ENCODE measurements at regions not wholly inside any gene's neighbourhood (a gene's known extent, or its start where the extent isn't known, plus 50 kb on each side); places are given as distances from the start of the nearest gene placed in this dataset.
"Not testable (repeated sequence)": the region's sequence is repeated elsewhere in the genome, so short reads cannot be mapped to it uniquely, and the experiment has no call there.

DNA sequence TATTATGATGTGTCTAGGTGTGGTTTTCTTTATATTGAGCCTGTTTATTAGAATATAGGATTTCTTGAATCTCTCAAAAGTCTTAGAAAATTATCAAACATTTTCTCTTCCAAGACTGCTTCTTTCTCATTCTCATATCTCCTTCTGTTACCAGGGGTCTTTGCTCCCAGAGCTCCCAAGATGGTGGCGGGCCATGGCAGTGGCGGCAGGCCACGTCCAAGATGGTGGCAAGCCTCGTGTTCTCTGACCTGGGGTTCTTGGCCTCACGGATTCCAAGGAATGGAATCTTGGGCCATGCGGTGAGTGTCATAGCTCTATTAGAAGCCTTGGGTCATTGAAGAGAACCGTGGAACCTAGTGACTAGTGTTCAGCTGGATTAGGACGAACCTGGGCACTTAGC, 248.9 kb downstream of the SMARCA2 start:
- no peak for DNase-seq (ENCODE audit: low read depth)
- H3K4me3 ChIP-seq (replicated peaks; ENCODE audit: low read depth, low read length): no peak overlapping the region
- TF ChIP-seq, protein P1, sequence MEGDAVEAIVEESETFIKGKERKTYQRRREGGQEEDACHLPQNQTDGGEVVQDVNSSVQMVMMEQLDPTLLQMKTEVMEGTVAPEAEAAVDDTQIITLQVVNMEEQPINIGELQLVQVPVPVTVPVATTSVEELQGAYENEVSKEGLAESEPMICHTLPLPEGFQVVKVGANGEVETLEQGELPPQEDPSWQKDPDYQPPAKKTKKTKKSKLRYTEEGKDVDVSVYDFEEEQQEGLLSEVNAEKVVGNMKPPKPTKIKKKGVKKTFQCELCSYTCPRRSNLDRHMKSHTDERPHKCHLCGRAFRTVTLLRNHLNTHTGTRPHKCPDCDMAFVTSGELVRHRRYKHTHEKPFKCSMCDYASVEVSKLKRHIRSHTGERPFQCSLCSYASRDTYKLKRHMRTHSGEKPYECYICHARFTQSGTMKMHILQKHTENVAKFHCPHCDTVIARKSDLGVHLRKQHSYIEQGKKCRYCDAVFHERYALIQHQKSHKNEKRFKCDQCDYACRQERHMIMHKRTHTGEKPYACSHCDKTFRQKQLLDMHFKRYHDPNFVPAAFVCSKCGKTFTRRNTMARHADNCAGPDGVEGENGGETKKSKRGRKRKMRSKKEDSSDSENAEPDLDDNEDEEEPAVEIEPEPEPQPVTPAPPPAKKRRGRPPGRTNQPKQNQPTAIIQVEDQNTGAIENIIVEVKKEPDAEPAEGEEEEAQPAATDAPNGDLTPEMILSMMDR (IDR thresholded peaks at IDR 0.05; ENCODE audit: low read length, missing control alignments): no peak

DNA sequence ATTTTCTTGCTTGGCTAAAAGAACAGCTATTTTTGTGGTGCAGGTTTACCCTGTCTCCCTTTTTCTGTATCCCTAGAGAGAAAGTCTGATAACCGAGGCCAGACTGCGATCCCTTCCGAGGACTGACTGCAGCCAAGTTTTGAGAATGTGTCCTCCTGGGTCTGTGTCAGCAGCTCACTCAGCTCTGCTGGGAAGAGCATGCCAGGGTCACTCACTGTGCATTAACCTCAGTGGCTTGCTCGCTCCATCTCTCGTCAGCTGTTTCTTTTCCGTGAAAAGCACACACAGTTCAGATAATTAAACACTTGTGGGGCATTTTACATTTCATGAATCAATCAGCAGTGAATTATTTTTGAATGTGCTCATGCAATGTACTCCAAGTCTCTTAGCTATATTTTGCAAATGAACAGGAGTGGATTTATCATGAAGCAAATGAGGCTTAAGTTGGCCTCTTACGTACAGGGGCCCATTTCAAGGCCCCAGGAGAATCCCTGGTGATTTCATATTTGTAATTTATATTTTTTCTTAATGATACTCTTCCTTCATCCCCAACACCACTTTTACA, 252.1 kb downstream of the SMARCA2 start:
- H3K4me3 ChIP-seq (replicated peaks; ENCODE audit: low read depth, low read length): no peak overlapping the region
- TF ChIP-seq, protein P1 (IDR thresholded peaks at IDR 0.05; ENCODE audit: low read length, missing control alignments): no peak
- DNase-seq (ENCODE audit: low read depth): no peak

DNA sequence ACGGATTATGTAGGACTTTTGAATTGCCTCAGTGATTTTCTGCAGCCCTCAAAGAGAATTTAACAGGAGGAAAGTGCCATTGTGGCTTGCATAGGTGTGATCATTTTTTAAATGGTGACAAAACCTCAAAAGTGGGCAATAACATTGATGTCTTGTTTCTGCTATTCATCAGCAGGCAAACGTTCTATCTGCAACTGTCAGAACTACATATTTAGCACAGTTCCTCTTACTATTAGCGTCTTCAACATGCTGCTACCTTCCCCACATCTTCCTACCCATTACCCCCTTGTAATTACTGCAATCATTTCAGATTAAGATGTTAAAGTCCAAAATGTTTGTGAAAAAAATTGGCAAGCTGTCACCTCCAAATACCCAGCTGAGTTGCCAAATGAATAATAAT, 254.6 kb downstream of the SMARCA2 start:
- TF ChIP-seq, protein P1 (IDR thresholded peaks at IDR 0.05; ENCODE audit: low read length, missing control alignments): no peak
- no peak overlapping the region for H3K4me3 ChIP-seq (replicated peaks; ENCODE audit: low read depth, low read length)
- DNase-seq (ENCODE audit: low read depth): no peak

DNA sequence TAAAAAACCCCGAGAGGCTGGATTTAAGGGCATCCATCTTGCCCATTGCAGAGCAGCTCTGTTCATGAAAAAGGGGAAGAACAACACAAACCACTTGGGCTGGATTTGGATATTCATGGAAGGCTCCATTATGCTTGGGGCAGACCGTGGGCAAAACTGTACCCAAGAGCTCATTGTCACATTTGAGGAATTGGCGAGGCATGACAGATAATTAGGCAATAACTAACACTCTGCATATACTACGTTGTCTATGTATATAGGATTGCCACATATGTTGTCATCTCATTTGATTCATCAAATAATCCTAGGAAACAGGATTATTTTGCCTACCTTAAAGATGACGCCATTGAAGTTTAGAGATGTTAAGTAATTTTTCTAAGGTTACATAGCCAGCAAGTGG, 255.4 kb downstream of the SMARCA2 start:
- no peak overlapping the region for H3K4me3 ChIP-seq (replicated peaks; ENCODE audit: low read depth, low read length)
- DNase-seq (ENCODE audit: low read depth): no peak
- TF ChIP-seq, protein P1 (IDR thresholded peaks at IDR 0.05; ENCODE audit: low read length, missing control alignments): no peak

DNA sequence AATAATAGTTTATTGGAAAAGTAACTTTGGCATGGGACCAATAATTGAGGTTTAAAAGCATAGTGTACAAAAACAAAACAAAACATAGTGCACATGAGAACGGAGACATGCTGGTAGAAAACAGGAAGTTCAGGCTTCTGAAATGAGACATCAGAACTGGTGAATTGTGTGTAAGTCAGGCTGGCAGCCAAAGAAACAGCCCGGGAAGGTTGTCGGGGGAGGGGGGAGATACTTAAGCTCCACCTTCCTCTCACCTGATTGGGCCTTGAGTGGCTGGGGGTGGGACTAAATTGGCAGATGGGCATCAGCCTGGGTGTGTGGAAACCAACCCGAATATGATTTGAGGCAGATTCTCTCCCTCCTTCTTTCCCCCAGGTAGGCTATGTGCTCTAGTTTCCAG, 256.3 kb downstream of the SMARCA2 start:
- DNase-seq (ENCODE audit: low read depth): peak; percentile 60
- TF ChIP-seq, protein P1 (IDR thresholded peaks at IDR 0.05; ENCODE audit: low read length, missing control alignments): no peak
- H3K4me3 ChIP-seq (replicated peaks; ENCODE audit: low read depth, low read length): no peak overlapping the region

DNA sequence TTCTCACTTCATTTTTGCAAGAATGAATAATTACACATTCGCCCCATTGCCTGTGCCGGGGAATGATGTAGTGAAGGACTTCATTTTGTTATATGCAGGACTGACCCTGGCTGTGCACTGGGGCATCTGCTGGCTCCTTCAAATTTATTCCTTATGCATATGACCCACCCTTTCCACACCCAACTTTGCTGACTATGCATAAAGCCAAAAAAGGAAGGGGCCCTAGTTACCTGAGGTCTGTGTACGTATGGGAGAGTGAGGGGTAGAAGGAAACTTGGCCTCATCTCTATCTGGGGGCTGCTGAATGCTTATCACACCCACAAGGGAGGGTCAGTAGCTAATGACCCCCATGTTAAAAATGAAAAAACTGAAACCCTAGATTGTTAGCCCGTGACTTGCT, 259.6 kb downstream of the SMARCA2 start:
- no peak for DNase-seq (ENCODE audit: low read depth)
- TF ChIP-seq, protein P1 (IDR thresholded peaks at IDR 0.05; ENCODE audit: low read length, missing control alignments): no peak
- no peak overlapping the region for H3K4me3 ChIP-seq (replicated peaks; ENCODE audit: low read depth, low read length)

DNA sequence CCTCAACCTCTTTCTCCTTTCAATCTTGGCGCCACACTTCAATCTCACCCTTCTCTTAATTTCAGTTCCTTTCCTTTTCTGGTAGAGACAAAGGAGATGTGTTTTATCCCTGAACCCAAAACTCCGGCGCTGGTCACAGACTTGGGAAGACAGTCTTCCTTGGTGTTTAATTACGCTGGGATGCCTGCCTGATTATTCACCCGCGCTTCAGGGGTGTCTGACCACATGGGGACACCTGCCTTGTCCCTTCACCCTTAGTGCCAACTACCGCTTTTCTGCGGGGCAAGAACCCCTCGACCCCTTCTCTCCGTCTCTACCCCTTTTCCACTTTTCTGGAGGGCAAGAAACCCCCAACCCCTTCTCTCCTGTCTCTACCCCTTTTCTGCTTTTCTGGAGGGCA, 261.1 kb downstream of the SMARCA2 start:
- TF ChIP-seq, protein P1 (IDR thresholded peaks at IDR 0.05; ENCODE audit: low read length, missing control alignments): no peak
- H3K4me3 ChIP-seq (replicated peaks; ENCODE audit: low read depth, low read length): no peak overlapping the region
- DNase-seq (ENCODE audit: low read depth): no peak

DNA sequence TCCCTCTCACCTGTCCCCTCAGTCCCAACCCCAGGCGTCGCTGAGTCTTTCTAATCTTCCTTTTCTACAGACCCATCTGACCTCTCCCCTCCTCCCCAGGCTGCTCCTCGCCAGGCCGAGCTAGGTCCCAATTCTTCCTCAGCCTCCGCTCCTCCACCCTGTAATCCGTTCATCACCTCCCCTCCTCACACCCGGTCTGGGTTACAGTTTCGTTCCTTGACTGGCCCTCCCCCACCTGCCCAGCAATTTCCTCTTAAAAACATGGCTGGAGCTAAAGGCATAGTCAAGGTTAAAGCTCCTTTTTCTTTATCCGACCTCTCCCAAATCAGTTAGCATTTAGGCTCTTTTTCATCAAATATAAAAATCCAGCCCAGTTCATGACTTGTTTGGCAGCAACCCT, 262.0 kb downstream of the SMARCA2 start:
- H3K4me3 ChIP-seq (replicated peaks; ENCODE audit: low read depth, low read length); DNase-seq (ENCODE audit: low read depth): not testable (repeated sequence)

DNA sequence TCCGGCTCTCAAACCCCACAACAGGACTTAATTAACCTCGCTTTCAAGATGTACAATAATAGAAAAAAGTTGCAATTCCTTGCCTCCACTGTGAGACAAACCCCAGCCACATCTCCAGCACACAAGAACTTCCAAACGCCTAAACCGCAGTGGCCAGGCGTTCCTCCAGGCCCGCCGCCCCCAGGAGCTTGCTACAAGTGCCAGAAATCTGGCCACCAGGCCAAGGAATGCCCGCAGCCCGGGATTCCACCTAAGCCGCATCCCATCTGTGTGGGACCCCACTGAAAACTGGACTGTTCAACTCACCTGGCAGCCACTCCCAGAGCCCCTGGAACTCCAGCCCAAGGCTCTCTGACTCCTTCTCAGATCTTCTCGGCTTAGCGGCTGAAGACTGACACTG, 262.5 kb downstream of the SMARCA2 start:
- H3K4me3 ChIP-seq (replicated peaks; ENCODE audit: low read depth, low read length); DNase-seq (ENCODE audit: low read depth): not testable (repeated sequence)

DNA sequence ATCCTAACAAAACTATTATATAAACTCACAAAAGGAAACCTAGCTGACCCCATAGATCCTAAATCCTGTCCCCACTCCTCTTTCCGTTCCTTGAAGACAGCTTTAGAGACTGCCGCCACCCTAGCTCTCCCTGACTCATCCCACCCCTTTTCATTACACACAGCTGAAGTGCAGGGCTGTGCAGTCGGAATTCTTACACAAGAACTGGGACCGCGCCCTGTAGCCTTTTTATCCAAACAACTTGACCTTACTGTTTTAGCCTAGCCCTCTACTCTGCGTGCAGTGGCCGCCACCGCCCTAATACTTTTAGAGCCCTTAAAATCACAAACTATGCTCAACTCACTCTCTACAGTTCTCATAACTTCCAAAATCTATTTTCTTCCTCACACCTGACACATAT, 264.0 kb downstream of the SMARCA2 start:
- not testable (repeated sequence) for DNase-seq (ENCODE audit: low read depth); H3K4me3 ChIP-seq (replicated peaks; ENCODE audit: low read depth, low read length)
